GM12878 (cell line): ENCODE measurements at regions not wholly inside any gene's neighbourhood (a gene's known extent, or its start where the extent isn't known, plus 50 kb on each side); places are given as distances from the start of the nearest gene placed in this dataset.

ENCODE experiments used
- ATAC-seq: fragments of 200-7000 bp; cut with Tn5 transposase; 3 replicates; pipeline ENCODE4 v1.9.1; 2020; ENCODE audit warnings: mild to moderate bottlenecking, moderate library complexity
- BruUV-seq: library from RNA; stranded (reverse); fragments of 400-500 nt; replicated peaks from 2 replicates; lab custom pipeline; 2021; lab: Mats Ljungman, UMichigan
- CTCF ChIA-PET: fragments of 300-600 bp; sonication (Branson Sonifier 250); formaldehyde crosslinking; extraction: SDS; loops from one replicate; lab custom pipeline; 2021; ENCODE audit warnings: inconsistent platforms; lab: Yijun Ruan, JAX
- POLR2A ChIA-PET: fragments of 350-600 bp; formaldehyde crosslinking; extraction: SDS; loops from one replicate; lab custom pipeline; 2021; ENCODE audit warnings: inconsistent platforms; lab: Charles Lee
- RAD21 ChIA-PET: fragments of 300-600 bp; sonication (Branson Sonifier 250); formaldehyde crosslinking; loops from one replicate; lab custom pipeline; 2023; ENCODE audit warnings: antibody characterized with exemption; ENCODE audit not compliant: unreplicated experiment; lab: Charles Lee
- SMC1A ChIA-PET: fragments of 300-600 bp; sonication (Branson Sonifier 250); formaldehyde crosslinking; loops from one replicate; lab custom pipeline; 2023; ENCODE audit not compliant: unreplicated experiment, uncharacterized antibody; lab: Charles Lee
- DNase-seq: peaks from one replicate; pipeline ENCODE4 v3.0.0-alpha.2; 2011; ENCODE audit warnings: low read depth, low spot score
- FAIRE-seq: peaks from 3 replicates; lab custom pipeline; 2011; peaks lifted over from hg19 to GRCh38; lab: Jason Lieb, UNC
- H2AFZ ChIP-seq: 2 replicates; pipeline ENCODE4 v1.6.0; 2011; ENCODE audit warnings: low read depth, low read length, control low read depth; ENCODE audit not compliant: control insufficient read depth
- H3K27ac ChIP-seq: 2 replicates; pipeline ENCODE4 v1.5.1; 2011; ENCODE audit warnings: control low read depth; ENCODE audit not compliant: control insufficient read depth, insufficient read depth
- H3K27me3 ChIP-seq, 2 experiments: replicated peaks in 1 of 2; 2 replicates each; pipeline versions ENCODE4 v1.6.0 to v1.6.1; 2011; ENCODE audit warnings: low read length in 1 of 2; ENCODE audit not compliant: control insufficient read depth in 2 of 2, insufficient read depth in 2 of 2
- H3K36me3 ChIP-seq, 2 experiments: 2 replicates each; pipeline ENCODE4 v1.5.1; 2011; ENCODE audit warnings: low read length in 1 of 2; ENCODE audit not compliant: control insufficient read depth in 2 of 2, insufficient read depth in 2 of 2
- H3K4me1 ChIP-seq: 2 replicates; pipeline ENCODE4 v1.6.1; 2011; ENCODE audit warnings: mild to moderate bottlenecking, low read length, moderate library complexity, mixed read lengths; ENCODE audit not compliant: control insufficient read depth, insufficient read depth
- H3K4me2 ChIP-seq: 2 replicates; pipeline ENCODE4 v1.6.0; 2011; ENCODE audit warnings: control low read depth; ENCODE audit not compliant: control insufficient read depth, insufficient read depth
- H3K4me3 ChIP-seq: fragments of 200-600 bp; sonication (generic); 2 replicates; pipeline ENCODE4 v1.5.1; 2016
- H3K79me2 ChIP-seq: 2 replicates; pipeline ENCODE4 v1.6.0; 2011; ENCODE audit warnings: low read length; ENCODE audit not compliant: control insufficient read depth, insufficient read depth
- H3K9ac ChIP-seq: 2 replicates; pipeline ENCODE4 v1.8.0; 2011; ENCODE audit warnings: low read length, control low read depth, mixed read lengths; ENCODE audit not compliant: control insufficient read depth, insufficient read depth
- H3K9me3 ChIP-seq: replicated peaks from 3 replicates; pipeline ENCODE4 v1.5.1; 2011; ENCODE audit warnings: mild to moderate bottlenecking, low read length; ENCODE audit not compliant: control insufficient read depth, insufficient read depth
- H4K20me1 ChIP-seq: 2 replicates; pipeline ENCODE4 v1.6.0; 2011; ENCODE audit not compliant: control insufficient read depth, insufficient read depth
- ASH2L ChIP-seq: fragments of 300-600, 200-600 bp; sonication (generic); IDR thresholded peaks from 2 replicates; pipeline ENCODE4 v1.6.1; 2017; ENCODE audit warnings: low read depth, mild to moderate bottlenecking, borderline replicate concordance
- CHD4 ChIP-seq: fragments of 200-600 bp; sonication (generic); IDR thresholded peaks from 2 replicates; pipeline ENCODE4 v1.6.1; 2016; ENCODE audit warnings: mild to moderate bottlenecking
- ETV6 ChIP-seq, 2 experiments: fragments of 450-650 bp in 1 of 2; IDR thresholded peaks in 1 of 2; conservative IDR thresholded peaks in 1 of 2; 2 replicates each; pipeline ENCODE4 v1.6.1; 2014; ENCODE audit warnings: antibody characterized with exemption in 1 of 2, borderline replicate concordance in 1 of 2, low read depth in 1 of 2, mild to moderate bottlenecking in 1 of 2, moderate library complexity in 1 of 2
- HCFC1 ChIP-seq: fragments of 150-350 bp; IDR thresholded peaks from 2 replicates; pipeline ENCODE4 v1.6.1; 2014; ENCODE audit warnings: low read length
- HSF1 ChIP-seq: fragments of 150-350 bp; IDR thresholded peaks from 2 replicates; pipeline ENCODE4 v1.6.1; 2014; ENCODE audit warnings: mild to moderate bottlenecking, low read depth, low read length
- IRF4 ChIP-seq: IDR thresholded peaks from 2 replicates; pipeline ENCODE4 v1.6.1; 2011; ENCODE audit warnings: low read depth, low read length
- MEF2A ChIP-seq: IDR thresholded peaks from 2 replicates; pipeline ENCODE4 v1.6.1; 2011; ENCODE audit warnings: low read depth, mild to moderate bottlenecking, low read length, moderate library complexity; ENCODE audit not compliant: insufficient read depth
- PBX3 ChIP-seq: IDR thresholded peaks from 2 replicates; pipeline ENCODE4 v1.6.1; 2011; ENCODE audit warnings: mild to moderate bottlenecking, low read depth, low read length, moderate library complexity; ENCODE audit not compliant: insufficient replicate concordance
- POLR2AphosphoS5 ChIP-seq: IDR thresholded peaks from 2 replicates; pipeline ENCODE4 v1.6.1; 2011; ENCODE audit warnings: mild to moderate bottlenecking, low read length, inconsistent platforms
- SIN3A ChIP-seq: IDR thresholded peaks from 2 replicates; pipeline ENCODE4 v1.6.1; 2012; ENCODE audit warnings: low read depth, low read length, improper control_type of control experiment
- SUZ12 ChIP-seq: fragments of 200-600 bp; sonication (generic); IDR thresholded peaks from one replicate; pipeline ENCODE4 v1.6.1; 2018; ENCODE audit warnings: antibody characterized with exemption, mild to moderate bottlenecking; ENCODE audit not compliant: unreplicated experiment
- TAF1 ChIP-seq: IDR thresholded peaks from 2 replicates; pipeline ENCODE4 v1.6.1; 2011; ENCODE audit warnings: mild to moderate bottlenecking, low read depth, low read length, borderline replicate concordance
- TCF3 ChIP-seq: IDR thresholded peaks from 2 replicates; pipeline ENCODE4 v1.6.1; 2012; ENCODE audit warnings: low read depth, mild to moderate bottlenecking, low read length, borderline replicate concordance; ENCODE audit not compliant: insufficient read depth
- ZNF687 ChIP-seq: fragments of 450-650 bp; IDR thresholded peaks from 2 replicates; pipeline ENCODE4 v1.6.1; 2017; ENCODE audit warnings: mild to moderate bottlenecking, moderate library complexity
- WGBS: methylation state at CpG from one replicate; pipeline ENCODE4 v1.1.6; 2016; ENCODE audit warnings: low lambda C conversion rate; ENCODE audit not compliant: insufficient replicate concordance, insufficient coverage; ENCODE audit errors: missing lambda C conversion rate; 5-methylcytosine and 5-hydroxymethylcytosine counted together
- in situ Hi-C: fragments of 300-500 bp; cut with MboI; formaldehyde crosslinking; loops from 9 replicates; pipeline ENCODE4 v1.14.3; 2018; ENCODE audit warnings: mixed read lengths
- intact Hi-C: fragments of 100-400 bp; cut with micrococcal nuclease; formaldehyde crosslinking; loops from one replicate; pipeline ENCODE4 v1.14.2; 2022; ENCODE audit not compliant: unreplicated experiment
- TF ChIP-seq, protein P1 (sequence below): fragments of 150-350 bp; IDR thresholded peaks from 2 replicates; pipeline ENCODE4 v1.6.1; 2016; ENCODE audit warnings: low read depth, low read length

DNA sequence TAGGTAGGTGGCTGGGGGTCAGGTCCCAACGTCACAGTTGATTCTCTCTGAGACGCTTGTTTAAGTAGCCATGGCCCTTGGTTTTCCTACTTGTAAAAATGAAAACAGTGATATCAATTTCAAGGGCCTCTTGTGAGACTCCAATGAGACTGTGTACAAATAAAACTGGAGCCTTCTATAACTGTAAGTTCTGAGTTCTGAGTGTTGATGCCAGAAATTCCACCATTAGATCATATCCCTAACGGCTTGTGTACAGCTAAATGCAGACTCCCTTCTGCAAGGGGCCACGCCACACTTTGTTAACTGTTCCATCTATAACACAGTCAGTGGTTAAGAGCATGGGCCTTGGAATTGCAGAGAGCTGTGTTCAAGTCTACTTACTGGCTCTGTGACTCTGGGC, 267.3 kb downstream of the TLE3 start:
- peaks cover 0 to 11% of the 10 kb centered on the region in 2 experiments; a peak in 3 of 4 replicates for H3K27me3 ChIP-seq
- ChIA-PET RAD21 (no interaction called here), CTCF (interaction anchor here (1.0 kb wide), 1 partner anchor 95 kb away, joined by 3 read pairs; no protein-coding TSS in a partner anchor), POLR2A (no interaction called here), SMC1A (no interaction called here)
- ATAC-seq (no peak), FAIRE-seq (no peak), DNase-seq (no peak)
- H2AFZ ChIP-seq: no peak overlapping the region
- no peaks in the 10 kb centered on the region for H3K36me3 ChIP-seq
- intact Hi-C loops: no loop called here
- no peak overlapping the region for H3K4me2 ChIP-seq
- TF ChIP-seq PBX3 (no peak), ASH2L (no peak), HSF1 (no peak), CHD4 (no peak), TCF3 (no peak), HCFC1 (no peak), IRF4 (no peak), POLR2AphosphoS5 (no peak), SIN3A (no peak), SUZ12 (no peak), ZNF687 (no peak), TAF1 (no peak), MEF2A (no peak), ETV6 (conservative IDR thresholded peaks at IDR 0.05 in 1 of 2, IDR thresholded peaks at IDR 0.05 in 1 of 2; ENCODE audit: borderline replicate concordance in 1 of 2, low read depth in 1 of 2) (no peak)
- TF ChIP-seq, protein P1, sequence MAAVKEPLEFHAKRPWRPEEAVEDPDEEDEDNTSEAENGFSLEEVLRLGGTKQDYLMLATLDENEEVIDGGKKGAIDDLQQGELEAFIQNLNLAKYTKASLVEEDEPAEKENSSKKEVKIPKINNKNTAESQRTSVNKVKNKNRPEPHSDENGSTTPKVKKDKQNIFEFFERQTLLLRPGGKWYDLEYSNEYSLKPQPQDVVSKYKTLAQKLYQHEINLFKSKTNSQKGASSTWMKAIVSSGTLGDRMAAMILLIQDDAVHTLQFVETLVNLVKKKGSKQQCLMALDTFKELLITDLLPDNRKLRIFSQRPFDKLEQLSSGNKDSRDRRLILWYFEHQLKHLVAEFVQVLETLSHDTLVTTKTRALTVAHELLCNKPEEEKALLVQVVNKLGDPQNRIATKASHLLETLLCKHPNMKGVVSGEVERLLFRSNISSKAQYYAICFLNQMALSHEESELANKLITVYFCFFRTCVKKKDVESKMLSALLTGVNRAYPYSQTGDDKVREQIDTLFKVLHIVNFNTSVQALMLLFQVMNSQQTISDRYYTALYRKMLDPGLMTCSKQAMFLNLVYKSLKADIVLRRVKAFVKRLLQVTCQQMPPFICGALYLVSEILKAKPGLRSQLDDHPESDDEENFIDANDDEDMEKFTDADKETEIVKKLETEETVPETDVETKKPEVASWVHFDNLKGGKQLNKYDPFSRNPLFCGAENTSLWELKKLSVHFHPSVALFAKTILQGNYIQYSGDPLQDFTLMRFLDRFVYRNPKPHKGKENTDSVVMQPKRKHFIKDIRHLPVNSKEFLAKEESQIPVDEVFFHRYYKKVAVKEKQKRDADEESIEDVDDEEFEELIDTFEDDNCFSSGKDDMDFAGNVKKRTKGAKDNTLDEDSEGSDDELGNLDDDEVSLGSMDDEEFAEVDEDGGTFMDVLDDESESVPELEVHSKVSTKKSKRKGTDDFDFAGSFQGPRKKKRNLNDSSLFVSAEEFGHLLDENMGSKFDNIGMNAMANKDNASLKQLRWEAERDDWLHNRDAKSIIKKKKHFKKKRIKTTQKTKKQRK: no peak
- no peak overlapping the region for H3K27ac ChIP-seq
- H3K9ac ChIP-seq: no peak overlapping the region
- WGBS: 41% methylated on average over 4 of the region's 4 CpGs
- no peaks in the 10 kb centered on the region for H3K79me2 ChIP-seq
- no peaks in the 10 kb centered on the region for H4K20me1 ChIP-seq
- H3K4me3 ChIP-seq: no peak overlapping the region
- in situ Hi-C loops: no loop called here
- no peaks in the 10 kb centered on the region for H3K9me3 ChIP-seq
- H3K4me1 ChIP-seq: no peaks in the 10 kb centered on the region
- BruUV-seq: no TSS peak
